Ishikawa (cell line): ENCODE measurements at regions not wholly inside any gene's neighbourhood (a gene's known extent, or its start where the extent isn't known, plus 50 kb on each side); places are given as distances from the start of the nearest gene placed in this dataset.

ENCODE experiments used
- CEBPB ChIP-seq: IDR thresholded peaks from 2 replicates; pipeline ENCODE4 v1.6.1; 2012
- CREB1 ChIP-seq: IDR thresholded peaks from 2 replicates; pipeline ENCODE4 v1.6.1; 2012; ENCODE audit warnings: low read depth
- EGR1 ChIP-seq: IDR thresholded peaks from 2 replicates; pipeline ENCODE4 v1.6.1; 2012
- EP300 ChIP-seq: IDR thresholded peaks from 2 replicates; pipeline ENCODE4 v1.6.1; 2012; ENCODE audit warnings: borderline replicate concordance
- MAX ChIP-seq: IDR thresholded peaks from 2 replicates; pipeline ENCODE4 v1.6.1; 2012
- RAD21 ChIP-seq: IDR thresholded peaks from 2 replicates; pipeline ENCODE4 v1.6.1; 2012; ENCODE audit warnings: low read depth
- REST ChIP-seq: IDR thresholded peaks from 2 replicates; pipeline ENCODE4 v1.6.1; 2012; ENCODE audit warnings: low read depth, mild to moderate bottlenecking
- TAF1 ChIP-seq: IDR thresholded peaks from 2 replicates; pipeline ENCODE4 v1.6.1; 2012; ENCODE audit warnings: low read depth, mild to moderate bottlenecking
- TCF12 ChIP-seq: IDR thresholded peaks from 2 replicates; pipeline ENCODE4 v1.6.1; 2012; ENCODE audit warnings: low read depth
- TEAD4 ChIP-seq: IDR thresholded peaks from 2 replicates; pipeline ENCODE4 v1.6.1; 2012
- USF1 ChIP-seq: IDR thresholded peaks from 2 replicates; pipeline ENCODE4 v1.6.1; 2012
- YY1 ChIP-seq: IDR thresholded peaks from 2 replicates; pipeline ENCODE4 v1.6.1; 2012; ENCODE audit warnings: low read depth

GRCh38 chr11:32279672-32280071 lies 155.7 kb downstream of the WT1 start:
- TF ChIP-seq EGR1 (no peak), CEBPB (no peak), CREB1 (no peak), REST (no peak), TAF1 (no peak), RAD21 (no peak), TEAD4 (no peak), EP300 (no peak), MAX (no peak), YY1 (no peak), TCF12 (no peak), USF1 (no peak)
